ENCODE measurements at regions not wholly inside any gene's neighbourhood (a gene's known extent, or its start where the extent isn't known, plus 50 kb on each side); places are given as distances from the start of the nearest gene placed in this dataset.

DNA sequence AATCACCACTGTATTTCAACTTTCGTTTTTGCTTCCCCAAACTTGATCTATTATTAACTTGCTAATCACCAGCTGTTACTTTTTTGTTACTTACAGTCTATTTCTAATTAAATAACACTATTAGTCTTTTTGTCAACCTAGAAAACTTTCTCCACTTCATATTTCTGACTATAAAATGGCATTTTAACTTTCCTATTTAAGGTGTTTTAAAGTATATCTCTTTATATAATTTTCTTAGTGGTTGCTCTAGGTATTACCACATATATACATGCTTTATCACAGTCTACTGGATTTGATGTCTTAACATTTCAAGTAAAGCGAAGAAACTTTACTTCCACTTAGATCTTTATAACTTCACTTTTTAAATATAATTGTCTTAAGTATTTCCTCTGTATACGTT, 421.2 kb downstream of the DCAF12L2 start:
- TF ChIP-seq, protein P1, sequence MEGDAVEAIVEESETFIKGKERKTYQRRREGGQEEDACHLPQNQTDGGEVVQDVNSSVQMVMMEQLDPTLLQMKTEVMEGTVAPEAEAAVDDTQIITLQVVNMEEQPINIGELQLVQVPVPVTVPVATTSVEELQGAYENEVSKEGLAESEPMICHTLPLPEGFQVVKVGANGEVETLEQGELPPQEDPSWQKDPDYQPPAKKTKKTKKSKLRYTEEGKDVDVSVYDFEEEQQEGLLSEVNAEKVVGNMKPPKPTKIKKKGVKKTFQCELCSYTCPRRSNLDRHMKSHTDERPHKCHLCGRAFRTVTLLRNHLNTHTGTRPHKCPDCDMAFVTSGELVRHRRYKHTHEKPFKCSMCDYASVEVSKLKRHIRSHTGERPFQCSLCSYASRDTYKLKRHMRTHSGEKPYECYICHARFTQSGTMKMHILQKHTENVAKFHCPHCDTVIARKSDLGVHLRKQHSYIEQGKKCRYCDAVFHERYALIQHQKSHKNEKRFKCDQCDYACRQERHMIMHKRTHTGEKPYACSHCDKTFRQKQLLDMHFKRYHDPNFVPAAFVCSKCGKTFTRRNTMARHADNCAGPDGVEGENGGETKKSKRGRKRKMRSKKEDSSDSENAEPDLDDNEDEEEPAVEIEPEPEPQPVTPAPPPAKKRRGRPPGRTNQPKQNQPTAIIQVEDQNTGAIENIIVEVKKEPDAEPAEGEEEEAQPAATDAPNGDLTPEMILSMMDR (IDR thresholded peaks at IDR 0.05), result no peak
- no peak for TF ChIP-seq POLR2A (IDR thresholded peaks at IDR 0.05)

Data from gastroesophageal sphincter (tissue), 3 donors.